Activated naive CD4-positive, alpha-beta T cell treated with anti-CD3 and anti-CD28 coated beads, Interleukin-2, amount 10 ng/mL, durations not matched to agents 7 days and 5 days (primary cell): ENCODE measurements at regions not wholly inside any gene's neighbourhood (a gene's known extent, or its start where the extent isn't known, plus 50 kb on each side); places are given as distances from the start of the nearest gene placed in this dataset.
"Not testable (repeated sequence)": the region's sequence is repeated elsewhere in the genome, so short reads cannot be mapped to it uniquely, and the experiment has no call there.

ENCODE experiments used
- CTCF ChIA-PET: fragments of 350-600 bp; sonication (Branson Sonifier 250); formaldehyde crosslinking; loops from one replicate; lab custom pipeline; 2021; ENCODE audit warnings: antibody characterized with exemption; lab: Charles Lee
- DNase-seq: peaks from one replicate; pipeline ENCODE4 v3.0.0-alpha.2; 2020
- H3K27ac Mint-ChIP-seq: one replicate; pipeline ENCODE4 v1.8.0; 2021; ENCODE audit warnings: mild to moderate bottlenecking, moderate library complexity, mixed read lengths
- H3K27me3 Mint-ChIP-seq: one replicate; pipeline ENCODE4 v1.8.0; 2021; ENCODE audit warnings: mild to moderate bottlenecking, mixed read lengths
- H3K36me3 Mint-ChIP-seq: one replicate; pipeline ENCODE4 v1.8.0; 2021; ENCODE audit warnings: mixed read lengths
- H3K4me1 Mint-ChIP-seq: one replicate; pipeline ENCODE4 v1.8.0; 2021; ENCODE audit warnings: mixed read lengths
- H3K4me3 Mint-ChIP-seq: one replicate; pipeline ENCODE4 v1.8.0; 2021; ENCODE audit warnings: mild to moderate bottlenecking, moderate library complexity, mixed read lengths
- H3K9me3 Mint-ChIP-seq: one replicate; pipeline ENCODE4 v1.8.0; 2021; ENCODE audit warnings: mixed read lengths

DNA sequence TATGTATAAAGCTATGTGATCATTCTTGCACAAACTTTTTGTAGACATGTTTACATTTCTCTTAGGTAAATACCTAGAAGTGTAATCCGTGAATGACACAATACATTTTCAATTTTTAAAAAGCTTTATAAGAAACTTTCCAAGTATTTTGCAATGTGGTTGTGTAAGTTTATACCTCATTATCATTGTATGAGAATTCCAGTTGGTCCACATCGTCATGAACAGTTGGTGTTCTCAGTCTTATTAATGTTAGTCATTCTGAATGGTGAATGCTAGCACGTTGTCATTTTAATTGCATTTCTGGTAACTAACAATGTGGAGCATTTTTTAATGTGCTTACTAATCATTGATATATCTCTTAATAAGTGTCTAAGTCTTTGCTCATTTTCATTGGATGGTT, 116.5 kb upstream of the F13A1 start:
- no peaks in the 10 kb centered on the region for H3K36me3 Mint-ChIP-seq
- CTCF ChIA-PET: no interaction called here
- no peak for DNase-seq
- no peaks in the 10 kb centered on the region for H3K4me1 Mint-ChIP-seq
- H3K27me3 Mint-ChIP-seq: peaks cover under 1% of the 10 kb centered on the region
- H3K27ac Mint-ChIP-seq: no peak overlapping the region
- no peak overlapping the region for H3K4me3 Mint-ChIP-seq
- H3K9me3 Mint-ChIP-seq: no peaks in the 10 kb centered on the region

DNA sequence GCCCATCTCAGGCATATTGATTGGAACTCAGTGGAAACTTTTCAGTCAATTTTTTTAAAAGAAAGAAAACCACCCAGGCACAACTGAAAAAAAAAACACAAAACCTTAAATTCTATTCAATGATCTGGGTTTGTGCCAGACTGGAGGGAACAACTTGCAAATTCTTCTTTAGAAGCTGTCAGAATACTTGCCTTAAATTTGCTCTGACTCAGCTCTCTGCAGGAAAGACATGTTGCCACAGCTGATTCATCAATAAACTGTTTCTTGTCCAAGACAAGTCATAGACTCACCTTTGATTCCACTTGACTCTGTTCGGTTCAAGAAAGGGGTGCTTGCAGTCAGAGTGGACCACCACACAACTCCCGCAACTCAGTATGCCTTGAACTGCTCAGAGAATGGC, 117.8 kb upstream of the F13A1 start:
- Mint-ChIP-seq H3K27me3 (peaks cover 4% of the 10 kb centered on the region), H3K27ac (no peak overlapping the region), H3K4me1 (no peaks in the 10 kb centered on the region), H3K4me3 (no peak overlapping the region), H3K36me3 (no peaks in the 10 kb centered on the region), H3K9me3 (no peaks in the 10 kb centered on the region)
- CTCF ChIA-PET: no interaction called here
- DNase-seq: no peak

DNA sequence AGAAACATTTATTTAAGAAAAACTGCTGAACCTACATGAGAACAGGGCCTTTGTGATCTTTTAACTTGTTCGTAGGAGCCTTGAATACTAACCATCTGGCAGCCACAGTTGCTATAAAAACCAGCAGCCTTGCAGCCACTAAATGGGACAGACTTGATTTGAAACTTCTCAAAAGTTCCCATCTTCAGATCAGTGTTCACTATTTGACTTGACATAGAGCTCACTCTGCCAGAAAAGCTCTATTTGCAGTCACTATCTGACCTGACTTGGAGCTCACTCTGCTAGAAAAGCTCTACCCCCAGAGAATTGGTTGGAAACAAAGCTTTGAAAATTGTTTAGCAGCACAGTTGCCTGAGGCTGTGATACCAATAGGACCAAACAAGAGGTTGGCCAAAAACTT, 119.3 kb upstream of the F13A1 start:
- no peaks in the 10 kb centered on the region for H3K9me3 Mint-ChIP-seq

DNA sequence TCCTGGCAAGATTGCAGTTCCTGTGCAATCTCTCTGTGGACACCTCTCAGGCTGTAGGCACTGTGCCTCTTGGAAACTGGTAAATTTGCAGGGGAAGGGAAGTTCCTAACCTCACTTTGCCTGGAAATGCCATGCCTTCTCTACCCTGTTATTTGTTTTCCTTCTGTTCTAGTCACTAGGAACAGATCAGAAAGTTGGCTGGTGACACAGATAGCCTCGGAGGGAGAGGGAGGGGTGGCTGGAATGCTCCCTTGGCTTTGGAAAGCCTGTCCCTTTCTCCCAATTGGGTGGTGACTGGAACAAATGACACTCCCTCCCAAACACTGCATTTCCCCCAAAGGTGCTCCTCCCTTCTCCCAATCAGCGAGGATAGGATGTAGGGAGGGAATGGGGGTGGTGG, 131.5 kb upstream of the F13A1 start:
- Mint-ChIP-seq H3K4me1 (no peaks in the 10 kb centered on the region), H3K4me3 (no peak overlapping the region), H3K9me3 (no peaks in the 10 kb centered on the region), H3K27ac (no peak overlapping the region), H3K36me3 (no peaks in the 10 kb centered on the region), H3K27me3 (peaks cover 16% of the 10 kb centered on the region)
- DNase-seq: no peak
- CTCF ChIA-PET: no interaction called here

More for the DNA sequence above, 119.3 kb upstream of the F13A1 start:
- CTCF ChIA-PET: interaction anchor here (1.4 kb wide), 1 partner anchor 107 kb away, joined by 4 read pairs; no protein-coding TSS in a partner anchor
- Mint-ChIP-seq H3K4me1 (no peaks in the 10 kb centered on the region), H3K36me3 (no peaks in the 10 kb centered on the region), H3K27me3 (peaks cover 7% of the 10 kb centered on the region), H3K27ac (no peak overlapping the region), H3K4me3 (no peak overlapping the region)
- DNase-seq: no peak

DNA sequence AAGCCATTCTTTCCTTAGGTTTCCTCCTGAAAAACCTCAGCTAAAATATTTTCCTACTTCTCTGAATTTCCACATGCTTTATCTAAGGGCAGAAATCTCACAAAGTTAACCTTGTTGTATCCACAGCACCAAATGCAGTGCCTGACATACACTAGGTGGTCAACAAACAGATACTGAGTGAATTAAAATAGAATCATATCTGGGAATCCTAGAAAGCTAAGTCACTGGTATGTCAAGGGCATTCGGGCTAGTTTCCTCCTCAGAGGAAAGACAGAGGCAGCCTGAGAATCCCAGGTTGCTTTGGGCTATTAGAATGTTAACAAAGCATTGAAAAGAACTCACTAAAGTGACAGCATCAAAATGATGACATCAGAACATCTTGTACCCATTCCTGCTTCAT, 132.7 kb upstream of the F13A1 start:
- Mint-ChIP-seq H3K4me1 (no peaks in the 10 kb centered on the region), H3K27me3 (peaks cover 16% of the 10 kb centered on the region), H3K4me3 (no peak overlapping the region), H3K27ac (no peak overlapping the region), H3K36me3 (no peaks in the 10 kb centered on the region), H3K9me3 (no peaks in the 10 kb centered on the region)
- CTCF ChIA-PET: no interaction called here
- no peak for DNase-seq

DNA sequence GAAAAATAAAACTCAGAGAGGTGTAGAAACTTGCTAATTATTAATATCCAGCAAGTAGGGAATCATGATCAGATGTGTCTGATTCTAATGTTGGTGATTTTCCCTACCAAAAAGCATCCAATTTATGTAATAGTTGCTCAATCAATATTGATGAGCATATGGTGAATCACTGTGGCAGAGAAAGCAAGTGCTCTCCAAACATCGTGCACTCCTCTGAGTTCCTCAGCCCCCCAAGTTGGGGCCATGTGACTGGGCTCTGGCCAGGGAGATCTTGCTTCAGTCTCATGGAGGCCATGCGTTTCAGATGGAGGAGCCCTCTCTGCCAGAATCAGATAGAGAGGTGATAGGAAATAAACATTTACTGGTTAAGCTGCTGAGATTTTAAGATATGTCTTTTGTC, 133.2 kb upstream of the LY86 start:
- no peak for DNase-seq
- H3K9me3 Mint-ChIP-seq: no peaks in the 10 kb centered on the region
- CTCF ChIA-PET: no interaction called here
- no peaks in the 10 kb centered on the region for H3K4me1 Mint-ChIP-seq
- no peak overlapping the region for H3K4me3 Mint-ChIP-seq
- no peaks in the 10 kb centered on the region for H3K36me3 Mint-ChIP-seq
- peaks cover 16% of the 10 kb centered on the region for H3K27me3 Mint-ChIP-seq
- no peak overlapping the region for H3K27ac Mint-ChIP-seq

DNA sequence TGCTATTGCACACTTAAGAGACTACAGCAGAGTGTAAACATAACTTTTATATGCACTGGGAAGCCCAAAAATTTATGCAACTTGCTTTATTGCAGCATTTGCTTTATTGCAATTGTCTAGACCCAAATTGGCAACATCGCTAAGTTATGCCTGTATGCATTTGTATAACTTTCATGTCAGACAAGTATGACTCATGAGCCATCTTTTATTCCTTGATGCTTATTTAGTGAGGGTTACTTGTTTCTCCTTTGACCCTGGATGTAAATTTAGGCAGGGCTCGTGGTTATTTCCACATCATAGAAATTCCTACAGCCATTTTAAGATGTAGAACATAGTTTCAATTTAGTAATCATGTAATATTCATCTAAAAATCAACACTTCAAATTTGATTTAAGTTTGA, 130.3 kb upstream of the LY86 start:
- Mint-ChIP-seq H3K4me3 (no peak overlapping the region), H3K27me3 (peaks cover 26% of the 10 kb centered on the region), H3K4me1 (no peaks in the 10 kb centered on the region), H3K36me3 (no peaks in the 10 kb centered on the region), H3K9me3 (no peaks in the 10 kb centered on the region), H3K27ac (no peak overlapping the region)
- CTCF ChIA-PET: no interaction called here
- no peak for DNase-seq

DNA sequence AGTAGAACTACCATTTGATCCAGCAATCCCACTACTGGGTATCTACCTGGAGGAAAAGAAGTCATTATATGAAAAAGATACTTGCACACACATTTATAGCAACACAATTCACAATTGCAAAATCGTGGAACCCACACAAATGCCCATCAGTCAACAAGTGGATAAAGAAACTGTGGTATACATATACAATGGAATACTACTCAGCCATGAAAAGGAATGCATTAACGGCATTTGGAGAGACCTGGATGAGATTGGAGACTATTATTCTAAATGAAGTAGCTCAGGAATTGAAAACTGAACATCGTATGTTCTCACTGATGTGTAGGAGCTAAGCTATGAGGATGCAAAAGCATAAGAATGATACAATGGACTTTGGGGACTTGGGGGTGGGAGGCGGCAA, 128.6 kb upstream of the LY86 start:
- CTCF ChIA-PET, H3K4me3 Mint-ChIP-seq: not testable (repeated sequence)

DNA sequence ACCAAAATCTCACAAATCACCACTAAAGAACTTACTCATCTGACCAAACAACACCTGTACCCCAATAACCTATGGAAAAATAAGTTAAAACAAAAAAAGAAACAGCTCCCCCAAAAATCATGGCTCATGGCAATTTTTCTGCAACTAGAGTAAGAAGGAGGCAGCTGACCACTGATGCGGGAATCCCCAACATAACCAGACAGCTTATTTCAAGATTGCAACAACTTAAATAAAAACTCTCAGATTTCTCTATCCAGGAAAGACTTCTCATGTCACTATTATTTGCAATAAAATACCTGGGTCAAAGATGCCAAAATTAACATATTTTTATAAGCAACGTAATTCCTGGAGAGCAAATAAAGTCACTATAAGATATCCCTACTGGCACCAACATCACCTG, 128.1 kb upstream of the LY86 start:
- CTCF ChIA-PET: no interaction called here
- no peaks in the 10 kb centered on the region for H3K36me3 Mint-ChIP-seq
- no peak overlapping the region for H3K27ac Mint-ChIP-seq
- no peak for DNase-seq
- H3K27me3 Mint-ChIP-seq: peaks cover 33% of the 10 kb centered on the region
- H3K4me1 Mint-ChIP-seq: no peaks in the 10 kb centered on the region
- no peak overlapping the region for H3K4me3 Mint-ChIP-seq
- H3K9me3 Mint-ChIP-seq: no peaks in the 10 kb centered on the region

More for the DNA sequence above, 128.6 kb upstream of the LY86 start:
- DNase-seq, H3K36me3 Mint-ChIP-seq, H3K4me1 Mint-ChIP-seq, H3K27ac Mint-ChIP-seq, H3K9me3 Mint-ChIP-seq: not testable (repeated sequence)
- peaks cover 35% of the 10 kb centered on the region for H3K27me3 Mint-ChIP-seq

DNA sequence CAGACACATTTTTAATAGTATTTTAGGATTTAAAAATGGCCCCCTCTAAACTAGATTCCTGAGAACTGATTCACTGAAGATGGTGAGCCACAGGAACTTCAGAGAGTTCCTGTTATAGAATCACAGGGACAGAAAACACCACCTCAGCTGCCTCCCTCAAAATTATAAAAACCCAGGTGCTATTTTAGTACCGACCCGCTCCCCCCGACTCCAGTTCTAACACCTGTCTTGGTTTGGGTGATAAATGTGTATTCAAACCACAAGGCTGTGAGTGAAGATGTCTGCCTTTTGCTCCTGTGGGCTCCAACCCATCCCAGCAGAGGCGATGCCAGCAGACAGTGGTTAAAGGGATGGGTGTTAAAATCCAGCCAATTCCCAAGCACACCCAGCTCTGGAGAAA, 127.4 kb upstream of the LY86 start:
- H3K4me3 Mint-ChIP-seq: no peak overlapping the region

DNA sequence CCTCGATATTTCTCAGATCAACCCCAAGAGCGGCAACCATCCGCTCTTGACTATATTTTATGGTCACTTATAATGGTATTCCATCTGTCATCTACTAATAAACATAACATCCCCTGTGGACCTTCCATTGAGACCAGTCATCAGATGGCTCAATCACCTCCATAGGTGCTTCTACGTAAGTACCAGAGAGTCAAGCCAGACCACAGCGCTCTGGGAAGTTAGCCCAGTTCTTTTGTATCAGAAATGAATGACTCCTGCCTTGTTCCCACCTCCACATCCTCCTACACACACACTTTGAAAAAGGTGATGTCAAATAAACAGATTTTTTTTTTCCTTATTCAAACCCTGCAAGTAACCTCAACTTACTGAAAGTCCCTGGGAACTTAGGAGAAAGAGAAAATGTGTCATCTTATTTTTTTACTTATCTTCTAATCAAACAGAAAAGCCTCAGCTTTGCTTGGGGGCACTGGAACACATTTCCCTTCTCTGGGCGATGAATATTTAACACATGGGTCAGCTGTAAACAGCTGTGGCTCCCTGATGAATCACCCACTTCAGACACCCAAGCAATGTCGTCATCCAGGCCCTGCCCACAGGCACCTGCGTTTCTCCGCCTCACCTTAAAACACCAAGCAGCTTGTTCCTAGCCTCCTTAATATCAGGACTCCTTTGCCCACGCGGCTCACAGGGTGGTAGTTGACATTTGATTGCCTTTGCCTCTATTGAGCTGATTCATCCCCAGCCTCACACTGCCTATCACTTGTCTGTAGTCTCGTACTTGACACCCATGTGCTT, 121.4 kb upstream of the LY86 start:
- no peak for DNase-seq
- Mint-ChIP-seq H3K27me3 (peaks cover 19% of the 10 kb centered on the region), H3K4me3 (no peak overlapping the region), H3K36me3 (no peaks in the 10 kb centered on the region), H3K27ac (no peak overlapping the region), H3K4me1 (no peaks in the 10 kb centered on the region), H3K9me3 (no peaks in the 10 kb centered on the region)
- CTCF ChIA-PET: no interaction called here

More for the DNA sequence above, 127.4 kb upstream of the LY86 start:
- Mint-ChIP-seq H3K27me3 (peaks cover 32% of the 10 kb centered on the region), H3K36me3 (no peaks in the 10 kb centered on the region), H3K27ac (no peak overlapping the region), H3K9me3 (no peaks in the 10 kb centered on the region), H3K4me1 (no peaks in the 10 kb centered on the region)
- CTCF ChIA-PET: no interaction called here
- no peak for DNase-seq

DNA sequence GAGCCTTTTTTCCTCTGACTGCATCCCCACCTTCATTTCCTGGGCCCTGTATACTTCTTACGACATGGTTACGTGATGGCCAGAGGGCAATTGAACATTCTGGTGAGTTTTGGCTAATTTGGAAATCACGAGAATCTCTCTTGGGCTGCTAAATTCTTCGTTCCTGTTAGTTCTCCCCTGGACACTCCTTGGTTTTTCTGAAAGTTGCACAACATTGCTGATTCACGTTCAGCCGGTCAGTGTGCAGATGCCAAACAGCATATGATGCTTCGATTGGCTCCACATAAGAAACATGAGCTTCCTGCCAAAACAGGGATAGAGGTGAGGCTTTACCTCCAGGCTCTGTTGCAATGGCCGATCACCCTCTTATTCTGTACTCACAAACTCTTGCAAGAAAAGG, 119.4 kb upstream of the LY86 start:
- H3K9me3 Mint-ChIP-seq: no peaks in the 10 kb centered on the region
- peaks cover 9% of the 10 kb centered on the region for H3K27me3 Mint-ChIP-seq
- CTCF ChIA-PET: no interaction called here
- H3K4me1 Mint-ChIP-seq: no peaks in the 10 kb centered on the region
- no peak overlapping the region for H3K4me3 Mint-ChIP-seq
- H3K36me3 Mint-ChIP-seq: no peaks in the 10 kb centered on the region
- DNase-seq: no peak
- H3K27ac Mint-ChIP-seq: no peak overlapping the region

DNA sequence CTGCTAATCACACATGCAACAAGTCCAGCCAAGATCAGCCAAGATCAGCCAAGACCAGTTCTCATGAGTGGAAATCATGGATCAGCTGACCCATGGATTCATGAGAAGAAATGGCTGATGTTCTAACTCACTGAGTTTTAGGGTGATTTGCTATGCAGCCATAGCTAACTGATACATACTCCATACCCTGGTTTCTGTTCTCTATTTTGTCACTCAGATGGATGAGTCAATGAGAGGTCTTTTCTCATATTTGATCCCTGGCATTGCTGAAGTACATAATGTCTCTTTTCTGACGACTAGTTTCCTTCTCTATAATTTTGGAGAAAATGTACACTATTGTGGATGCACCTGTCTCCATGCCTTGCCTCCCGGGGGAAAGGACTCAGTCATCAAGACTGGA, 118.4 kb upstream of the LY86 start:
- Mint-ChIP-seq H3K27me3 (peaks cover 4% of the 10 kb centered on the region), H3K4me3 (no peak overlapping the region), H3K9me3 (no peaks in the 10 kb centered on the region), H3K27ac (no peak overlapping the region), H3K36me3 (no peaks in the 10 kb centered on the region), H3K4me1 (no peaks in the 10 kb centered on the region)
- CTCF ChIA-PET: no interaction called here
- no peak for DNase-seq

DNA sequence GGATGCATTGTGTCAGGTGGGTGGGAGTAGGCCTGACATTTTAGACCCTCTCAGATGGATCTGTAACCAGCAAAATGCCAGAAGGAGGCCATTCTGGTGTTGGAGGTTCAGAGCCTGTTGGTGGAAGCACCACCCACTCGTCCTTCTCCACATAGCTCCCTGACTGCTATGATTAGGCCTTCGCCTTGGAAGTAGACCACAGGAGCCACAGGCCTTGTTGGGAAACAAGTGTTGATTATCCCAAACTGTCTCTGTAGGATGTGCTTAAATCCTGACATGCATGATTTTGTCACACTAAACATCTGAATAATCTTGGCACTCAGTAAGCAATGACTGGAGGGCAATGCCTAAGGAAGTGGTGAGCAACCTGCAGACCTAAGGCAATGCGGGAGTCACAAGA, 117.2 kb upstream of the LY86 start:
- Mint-ChIP-seq H3K4me3 (no peak overlapping the region), H3K36me3 (no peaks in the 10 kb centered on the region), H3K27me3 (peaks cover 8% of the 10 kb centered on the region), H3K4me1 (no peaks in the 10 kb centered on the region), H3K27ac (no peak overlapping the region), H3K9me3 (no peaks in the 10 kb centered on the region)
- DNase-seq: no peak
- CTCF ChIA-PET: no interaction called here

DNA sequence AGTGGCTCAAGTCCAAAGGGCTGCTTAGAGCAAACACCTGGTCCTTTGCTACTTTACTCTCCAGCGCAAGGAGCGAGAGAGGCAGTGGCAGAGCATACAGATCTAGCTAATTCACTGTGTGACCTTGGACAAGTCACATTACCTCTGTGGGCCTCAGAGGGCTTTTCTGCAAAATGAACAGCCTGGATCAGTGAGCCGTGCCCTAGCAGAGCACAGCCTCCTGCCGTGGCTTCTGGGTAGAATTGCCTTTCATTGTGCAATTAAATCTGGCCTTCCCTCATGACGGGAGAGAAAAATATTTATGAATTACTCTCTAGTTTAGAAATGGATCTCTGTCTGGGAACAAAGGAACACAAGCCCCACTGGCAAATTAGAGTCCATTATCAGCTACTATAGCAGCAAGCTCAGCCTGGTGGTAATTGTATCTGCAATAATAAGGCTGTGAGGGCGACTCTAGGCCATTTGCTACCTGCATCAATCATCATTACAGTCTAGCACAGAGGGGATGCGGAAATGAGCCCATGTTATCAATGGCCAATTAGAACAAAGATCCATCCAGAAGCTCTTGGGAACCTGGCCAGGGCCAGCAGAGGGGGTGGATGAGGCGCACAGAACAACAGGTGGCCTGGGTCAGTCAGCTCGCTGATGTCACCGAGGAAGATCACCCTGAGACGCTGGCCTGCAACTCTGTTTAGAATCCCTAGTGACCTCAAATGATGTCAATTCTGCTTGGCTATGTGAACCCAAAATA, 114.2 kb upstream of the LY86 start:
- Mint-ChIP-seq H3K27ac (no peak overlapping the region), H3K4me1 (no peaks in the 10 kb centered on the region), H3K27me3 (peaks cover 18% of the 10 kb centered on the region), H3K9me3 (no peaks in the 10 kb centered on the region), H3K36me3 (no peaks in the 10 kb centered on the region), H3K4me3 (no peak overlapping the region)
- CTCF ChIA-PET: no interaction called here
- DNase-seq: no peak
